GM10266 (cell line): ENCODE measurements at regions not wholly inside any gene's neighbourhood (a gene's known extent, or its start where the extent isn't known, plus 50 kb on each side); places are given as distances from the start of the nearest gene placed in this dataset.

Source experiments
- DNase-seq: peaks from one replicate; pipeline ENCODE4 v3.0.0; 2012; ENCODE audit errors: extremely low spot score
- TF ChIP-seq, protein P1 (sequence below): IDR thresholded peaks from 2 replicates; pipeline ENCODE4 v1.5.1; 2012; ENCODE audit warnings: mild to moderate bottlenecking, low read depth; ENCODE audit not compliant: control insufficient read depth, insufficient read depth; ENCODE audit errors: missing control alignments

DNA sequence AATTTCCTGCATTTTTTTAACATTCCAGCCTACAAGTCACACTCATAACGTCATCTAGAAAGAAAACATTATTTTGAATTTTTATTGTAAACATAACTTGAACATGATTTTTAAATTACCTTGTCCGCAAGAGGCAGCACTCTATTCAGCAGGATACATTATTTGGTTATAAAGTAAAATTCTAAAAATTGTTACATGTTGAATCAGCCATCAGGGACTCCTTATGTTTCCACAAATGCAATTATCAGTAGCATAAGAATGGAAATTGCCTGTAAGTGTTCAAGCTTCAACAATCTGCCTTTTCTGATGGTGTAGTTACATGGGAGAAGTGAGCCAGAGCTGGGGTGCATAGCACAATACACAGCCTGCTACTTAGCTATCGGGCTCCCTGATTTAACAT, 97.5 kb downstream of the ZNF365 start:
- TF ChIP-seq, protein P1, sequence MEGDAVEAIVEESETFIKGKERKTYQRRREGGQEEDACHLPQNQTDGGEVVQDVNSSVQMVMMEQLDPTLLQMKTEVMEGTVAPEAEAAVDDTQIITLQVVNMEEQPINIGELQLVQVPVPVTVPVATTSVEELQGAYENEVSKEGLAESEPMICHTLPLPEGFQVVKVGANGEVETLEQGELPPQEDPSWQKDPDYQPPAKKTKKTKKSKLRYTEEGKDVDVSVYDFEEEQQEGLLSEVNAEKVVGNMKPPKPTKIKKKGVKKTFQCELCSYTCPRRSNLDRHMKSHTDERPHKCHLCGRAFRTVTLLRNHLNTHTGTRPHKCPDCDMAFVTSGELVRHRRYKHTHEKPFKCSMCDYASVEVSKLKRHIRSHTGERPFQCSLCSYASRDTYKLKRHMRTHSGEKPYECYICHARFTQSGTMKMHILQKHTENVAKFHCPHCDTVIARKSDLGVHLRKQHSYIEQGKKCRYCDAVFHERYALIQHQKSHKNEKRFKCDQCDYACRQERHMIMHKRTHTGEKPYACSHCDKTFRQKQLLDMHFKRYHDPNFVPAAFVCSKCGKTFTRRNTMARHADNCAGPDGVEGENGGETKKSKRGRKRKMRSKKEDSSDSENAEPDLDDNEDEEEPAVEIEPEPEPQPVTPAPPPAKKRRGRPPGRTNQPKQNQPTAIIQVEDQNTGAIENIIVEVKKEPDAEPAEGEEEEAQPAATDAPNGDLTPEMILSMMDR = no peak
- no peak for DNase-seq

DNA sequence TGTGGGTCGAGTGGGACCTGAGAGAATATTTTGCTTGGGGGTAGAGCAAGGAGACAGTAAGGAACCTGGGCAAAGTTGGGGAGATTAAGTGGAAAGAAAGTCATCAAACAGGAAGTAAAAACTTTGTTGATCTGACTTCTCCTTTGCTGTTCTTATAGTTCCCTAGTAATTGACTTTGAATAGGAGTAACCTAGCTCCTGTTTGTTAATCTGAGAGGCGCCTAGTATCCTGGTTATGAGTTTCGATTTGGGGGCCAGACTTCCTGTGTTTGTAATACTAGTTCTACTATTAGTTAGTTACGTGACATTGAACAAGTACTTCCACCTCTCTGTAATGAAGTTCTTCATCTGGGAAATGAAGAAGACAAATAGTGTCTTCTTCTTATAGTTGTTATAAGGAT, 99.1 kb downstream of the ZNF365 start:
- TF ChIP-seq, protein P1 = no peak
- no peak for DNase-seq

DNA sequence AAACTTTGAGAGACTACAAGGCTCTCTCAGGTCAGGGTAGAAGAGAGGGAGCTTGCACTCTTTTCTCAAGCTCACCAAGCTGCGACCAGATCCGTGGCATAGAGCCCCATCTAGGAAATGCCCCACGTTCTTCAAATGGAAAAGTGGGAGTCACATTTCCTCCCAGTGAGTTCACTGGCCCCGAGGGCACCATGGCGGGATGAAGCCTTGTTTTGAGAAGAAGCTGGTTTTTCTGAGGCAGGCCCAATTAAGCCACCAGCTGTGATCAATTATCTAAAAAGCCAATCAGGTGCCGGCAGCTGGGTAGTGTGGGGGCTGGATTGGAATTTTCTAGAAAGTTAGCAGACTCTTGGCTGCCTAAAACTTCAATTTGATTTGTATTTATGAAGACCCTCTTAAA, 101.4 kb downstream of the ZNF365 start:
- no peak for DNase-seq
- TF ChIP-seq, protein P1 = no peak

DNA sequence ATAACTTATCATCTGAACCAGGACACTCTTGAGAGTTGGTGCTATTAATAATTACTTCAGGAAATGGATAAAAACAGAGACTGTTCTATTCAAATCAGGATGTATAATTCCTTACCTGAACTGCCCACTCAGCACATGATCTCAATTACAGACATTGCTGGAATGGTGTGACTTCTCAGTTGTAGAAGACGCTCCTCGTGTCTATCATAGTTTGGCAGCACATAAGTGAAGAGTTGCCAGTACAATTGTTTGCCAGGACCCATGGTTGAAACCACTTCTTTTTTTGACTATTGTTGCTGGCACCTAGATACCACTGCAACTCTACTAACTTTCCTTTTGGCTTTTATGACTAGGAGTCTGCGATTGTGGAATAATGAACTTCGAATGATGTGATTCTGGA, 105.4 kb downstream of the ZNF365 start:
- no peak for DNase-seq
- TF ChIP-seq, protein P1 = no peak

DNA sequence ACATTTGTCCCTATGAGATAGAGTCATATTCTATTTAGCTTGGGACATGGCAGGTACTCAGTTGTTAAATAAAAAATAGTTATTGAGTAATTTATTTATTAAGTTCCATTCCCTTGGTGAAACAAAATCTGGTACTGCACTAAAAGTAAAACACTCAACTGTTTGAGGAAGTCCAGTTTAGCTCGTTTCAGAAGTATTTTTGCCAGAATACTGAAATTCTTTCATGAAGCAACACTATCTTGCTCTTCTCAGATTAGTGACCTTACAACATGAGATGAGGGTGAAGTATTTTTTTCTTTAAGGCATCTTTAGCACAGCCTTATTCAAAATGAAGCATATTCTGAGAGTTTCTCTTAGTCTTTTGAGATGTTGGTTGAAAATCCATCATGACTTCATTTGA, 106.0 kb downstream of the ZNF365 start:
- DNase-seq = no peak
- TF ChIP-seq, protein P1 = no peak

DNA sequence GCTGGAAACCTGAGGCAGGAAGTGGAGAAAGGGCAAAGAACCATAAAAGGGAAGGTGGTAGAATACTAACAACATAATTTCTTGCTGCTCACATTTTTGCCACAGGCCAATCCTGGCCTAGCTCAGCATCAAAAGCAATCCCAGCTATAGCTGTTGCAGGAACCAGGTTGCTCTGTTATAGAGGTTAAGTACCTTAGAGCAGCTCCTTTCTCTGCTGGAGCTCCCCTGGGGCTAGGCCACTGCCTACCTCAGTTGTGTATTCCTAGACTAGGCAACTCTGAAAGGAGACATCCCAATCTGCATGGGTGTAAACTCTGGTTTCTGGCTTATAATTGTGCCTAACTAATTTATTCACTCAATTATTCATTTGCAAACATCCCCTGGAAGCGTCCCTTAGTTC, 108.4 kb downstream of the ZNF365 start:
- DNase-seq = no peak
- TF ChIP-seq, protein P1 = no peak

DNA sequence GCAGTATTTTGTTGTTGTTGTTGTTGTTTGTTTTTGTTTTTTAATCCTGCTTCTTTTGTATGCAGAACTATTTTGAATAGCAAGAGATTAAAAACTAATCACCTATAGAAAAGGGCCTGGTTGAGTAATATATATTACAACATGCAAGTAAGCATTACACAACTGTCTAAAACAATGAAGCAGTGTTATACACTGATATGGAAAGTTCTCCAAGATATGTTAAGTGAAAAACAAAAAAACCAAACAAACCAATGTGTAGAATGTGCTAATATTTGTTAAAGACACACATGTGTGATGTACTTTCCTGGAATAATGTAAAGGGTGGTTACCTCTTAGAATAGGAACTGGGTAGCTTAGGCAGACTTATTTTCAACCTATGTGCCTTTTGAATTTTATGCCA, 117.4 kb downstream of the ZNF365 start:
- DNase-seq = no peak
- TF ChIP-seq, protein P1 = no peak
